ENCODE measurements at regions not wholly inside any gene's neighbourhood (a gene's known extent, or its start where the extent isn't known, plus 50 kb on each side); places are given as distances from the start of the nearest gene placed in this dataset.

- H3K4me3 ChIP-seq: no peak overlapping the region
- H3K9me3 ChIP-seq: no peaks in the 10 kb centered on the region
- H3K27ac ChIP-seq: no peak overlapping the region
- TF ChIP-seq CTCF (IDR thresholded peaks at IDR 0.05): no peak
- H3K36me3 ChIP-seq: peaks cover 18 to 55% of the 10 kb centered on the region in 2 donors
- intact Hi-C loops (cut with DNase I): no loop called here
- H3K27me3 ChIP-seq: no peaks in the 10 kb centered on the region
- no peak for DNase-seq (ENCODE audit: low spot score in 2 of 2)
- H3K4me1 ChIP-seq: no peaks in the 10 kb centered on the region
Observed at GRCh38 chr21:28877318-28877884, 115.3 kb downstream of the LTN1 start.

GRCh38 chr21:28875078-28875477, 117.6 kb downstream of the LTN1 start:
- intact Hi-C loops (cut with DNase I): no loop called here
- Histone ChIP-seq H3K4me1 (no peaks in the 10 kb centered on the region), H3K27ac (no peak overlapping the region), H3K36me3 (peaks cover 18 to 51% of the 10 kb centered on the region in 2 donors), H3K27me3 (no peaks in the 10 kb centered on the region), H3K9me3 (no peaks in the 10 kb centered on the region), H3K4me3 (no peak overlapping the region)
- TF ChIP-seq CTCF (IDR thresholded peaks at IDR 0.05): no peak
- DNase-seq (ENCODE audit: low spot score in 2 of 2): no peak

- Histone ChIP-seq H3K4me3 (no peak overlapping the region), H3K27me3 (no peaks in the 10 kb centered on the region), H3K36me3 (peaks cover 12 to 42% of the 10 kb centered on the region in 2 donors), H3K27ac (no peak overlapping the region), H3K4me1 (no peaks in the 10 kb centered on the region), H3K9me3 (no peaks in the 10 kb centered on the region)
- no peak for DNase-seq (ENCODE audit: low spot score in 2 of 2)
- intact Hi-C loops (cut with DNase I): no loop called here
- no peak for TF ChIP-seq CTCF (IDR thresholded peaks at IDR 0.05)
Observed at GRCh38 chr21:28872218-28872617, 120.5 kb downstream of the LTN1 start.

GRCh38 chr21:28871388-28872010, 121.2 kb downstream of the LTN1 start:
- DNase-seq (ENCODE audit: low spot score in 2 of 2): no peak
- H3K27me3 ChIP-seq: no peaks in the 10 kb centered on the region
- H3K27ac ChIP-seq: no peak overlapping the region
- no peaks in the 10 kb centered on the region for H3K4me1 ChIP-seq
- no peak for TF ChIP-seq CTCF (IDR thresholded peaks at IDR 0.05)
- intact Hi-C loops (cut with DNase I): no loop called here
- H3K4me3 ChIP-seq: no peak overlapping the region
- no peaks in the 10 kb centered on the region for H3K9me3 ChIP-seq
- H3K36me3 ChIP-seq: peaks cover 12 to 39% of the 10 kb centered on the region in 2 donors

- no peak for TF ChIP-seq CTCF (IDR thresholded peaks at IDR 0.05)
- no peaks in the 10 kb centered on the region for H3K9me3 ChIP-seq
- DNase-seq (ENCODE audit: low spot score in 2 of 2): no peak
- H3K4me3 ChIP-seq: no peak overlapping the region
- intact Hi-C loops (cut with DNase I): loop anchor here (5.0 kb wide), 1 partner anchor 40 kb away; no protein-coding TSS in a partner anchor
- no peaks in the 10 kb centered on the region for H3K27me3 ChIP-seq
- no peaks in the 10 kb centered on the region for H3K4me1 ChIP-seq
- H3K27ac ChIP-seq: no peak overlapping the region
- peaks cover 0 to 8% of the 10 kb centered on the region in 2 donors for H3K36me3 ChIP-seq
Observed at GRCh38 chr21:28867401-28867800, 125.3 kb downstream of the LTN1 start.
